ENCODE measurements at regions not wholly inside any gene's neighbourhood (a gene's known extent, or its start where the extent isn't known, plus 50 kb on each side); places are given as distances from the start of the nearest gene placed in this dataset.

GRCh38 chr1:13926556-13926955, 226.6 kb downstream of the PRDM2 start:
- DNase-seq: no peak

DNA sequence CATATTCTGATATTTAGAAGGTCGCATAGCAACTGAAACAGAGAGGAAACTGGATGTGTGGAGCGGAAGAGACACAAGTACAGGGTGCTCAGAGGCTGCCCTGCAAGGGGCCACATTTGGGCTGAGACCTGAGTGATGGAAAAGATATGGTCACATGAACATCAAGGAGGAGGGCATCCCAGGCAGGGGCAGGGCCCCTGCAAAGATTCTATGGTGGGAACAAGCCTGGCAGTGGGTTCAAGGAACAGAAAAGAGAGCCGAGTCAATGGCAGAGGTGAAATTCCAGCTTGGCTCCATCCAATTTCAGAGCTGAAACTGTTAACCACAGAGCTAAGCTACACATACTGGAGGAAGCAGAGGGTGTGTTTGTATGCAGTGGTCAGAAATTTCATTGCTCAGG, 227.7 kb downstream of the PRDM2 start:
- DNase-seq: no peak

GRCh38 chr1:13929313-13929712, 229.3 kb downstream of the PRDM2 start:
- DNase-seq: no peak

- no peak for DNase-seq
Measured at GRCh38 chr1:13930151-13930550, 230.2 kb downstream of the PRDM2 start.

GRCh38 chr1:13931226-13931625, 231.2 kb downstream of the PRDM2 start:
- DNase-seq: no peak

GRCh38 chr1:13935336-13935735, 235.3 kb downstream of the PRDM2 start:
- DNase-seq: no peak

- no peak for DNase-seq
Measured at GRCh38 chr1:13941315-13941714, 241.3 kb downstream of the PRDM2 start.

DNA sequence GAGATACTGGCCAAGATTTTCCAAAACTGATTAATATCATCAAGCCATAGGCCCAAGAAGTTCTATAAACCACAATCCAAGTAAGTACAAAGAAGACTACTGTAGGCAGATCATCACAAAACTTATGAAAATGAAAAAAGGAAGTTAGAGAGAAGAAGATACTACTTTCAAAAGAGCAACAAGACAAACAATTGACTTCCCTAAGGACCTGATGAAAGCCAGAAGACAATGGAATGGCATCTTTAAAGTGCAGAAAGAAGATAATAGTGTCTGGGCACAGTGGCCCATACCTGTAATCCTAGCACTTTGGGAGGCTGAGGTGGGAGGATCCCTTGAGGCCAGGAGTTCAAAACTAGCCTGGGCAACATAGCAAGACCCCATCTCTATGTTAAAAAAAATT, 243.1 kb downstream of the PRDM2 start:
- no peak for DNase-seq

- DNase-seq: no peak
Measured at GRCh38 chr1:13945856-13946255, 245.9 kb downstream of the PRDM2 start.

DNA sequence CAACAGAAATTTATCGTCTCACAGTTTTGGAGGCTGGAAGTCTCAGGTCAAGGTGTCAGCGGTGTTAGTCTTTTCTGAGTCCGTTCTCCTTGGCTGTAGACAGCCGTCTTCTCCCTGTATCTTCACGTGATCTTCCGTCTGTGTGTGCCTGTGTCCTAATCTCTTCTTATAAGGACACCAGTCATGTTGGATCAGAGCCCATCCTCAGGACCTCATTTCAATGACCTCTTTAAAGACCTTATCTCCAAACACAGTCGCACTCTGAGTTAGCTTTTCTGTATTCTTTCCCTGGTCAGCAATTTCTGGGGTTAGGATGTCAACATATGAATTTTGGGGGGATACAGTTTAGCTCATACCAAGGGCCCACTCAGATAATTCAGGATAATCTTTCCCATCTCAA, 247.7 kb downstream of the PRDM2 start:
- no peak for DNase-seq

GRCh38 chr1:13948396-13948795, 248.4 kb downstream of the PRDM2 start:
- no peak for DNase-seq

GRCh38 chr1:13948888-13949391, 249.0 kb downstream of the PRDM2 start:
- DNase-seq: no peak

DNA sequence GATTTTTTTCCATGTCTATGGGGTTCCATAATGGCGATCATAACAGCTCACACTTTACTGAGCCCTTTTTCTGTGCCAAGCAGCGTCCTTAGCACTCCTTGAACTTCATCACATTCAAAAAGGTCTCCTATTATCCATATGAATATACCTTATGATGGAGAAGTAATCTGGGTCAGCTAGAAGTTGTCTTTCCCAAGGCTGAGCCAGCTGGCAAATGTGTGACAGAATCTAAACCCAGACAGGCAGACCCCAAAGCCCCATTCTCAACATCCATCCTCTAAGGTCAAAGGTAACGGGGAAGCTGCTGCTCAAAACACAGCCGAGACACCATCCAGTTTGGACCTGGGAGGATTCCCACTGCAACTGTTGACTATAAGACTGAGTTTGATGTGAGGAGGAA, 249.6 kb downstream of the PRDM2 start:
- DNase-seq: no peak

GRCh38 chr1:13950637-13951036, 250.6 kb downstream of the PRDM2 start:
- DNase-seq: no peak

- DNase-seq: no peak
Measured at GRCh38 chr1:13951793-13952751, 252.1 kb downstream of the PRDM2 start.

- no peak for DNase-seq
Measured at GRCh38 chr1:13952985-13953384, 253.0 kb downstream of the PRDM2 start.

DNA sequence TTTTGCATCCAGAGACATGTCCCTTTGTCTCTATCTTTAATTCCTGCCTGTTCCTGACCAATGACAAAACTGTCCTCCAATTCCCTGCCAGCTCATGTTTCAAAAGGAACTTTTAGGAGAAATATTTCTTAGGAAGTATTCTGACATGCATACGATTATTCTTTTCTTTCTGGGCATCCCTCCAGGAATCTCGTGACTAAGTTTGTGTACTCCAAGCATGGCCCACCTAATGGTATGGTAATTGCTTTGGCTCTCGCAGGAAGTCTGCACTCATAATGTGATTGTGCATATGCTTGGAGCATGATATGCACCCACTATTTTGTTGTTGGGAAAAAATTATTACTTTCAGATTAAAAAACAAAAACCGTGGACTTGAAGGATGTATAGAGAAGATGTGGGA, 256.4 kb downstream of the PRDM2 start:
- no peak for DNase-seq

DNA sequence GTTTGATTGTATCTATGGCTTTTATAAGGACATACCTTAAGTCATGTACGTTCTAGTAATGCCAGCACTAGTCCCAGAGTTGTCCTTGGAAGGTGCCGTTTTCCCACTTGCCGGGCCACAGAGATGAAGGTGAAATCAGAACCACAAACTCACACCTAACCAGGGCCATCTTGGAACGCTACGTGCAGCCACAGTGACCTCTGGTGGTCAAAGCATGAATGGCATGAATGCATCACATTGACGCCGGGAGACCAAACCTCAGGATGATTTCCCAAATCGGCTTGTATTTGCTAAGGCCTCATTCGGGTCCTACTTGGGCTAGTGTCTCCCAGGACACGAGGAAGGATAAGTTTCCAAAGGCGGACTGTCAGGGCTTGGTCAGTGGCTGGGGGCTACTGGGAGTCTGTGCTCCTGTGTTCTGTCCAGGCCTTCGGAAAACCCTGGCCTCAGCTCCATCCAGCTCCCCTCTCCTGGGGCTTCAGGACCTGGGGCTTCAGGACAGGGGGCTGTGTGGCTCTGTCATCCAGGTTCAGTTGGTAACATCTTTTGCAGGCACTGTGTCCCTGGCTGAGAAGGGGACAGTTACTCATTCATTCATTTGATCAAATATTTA, 260.5 kb downstream of the PRDM2 start:
- peak; percentile 22 for DNase-seq

DNA sequence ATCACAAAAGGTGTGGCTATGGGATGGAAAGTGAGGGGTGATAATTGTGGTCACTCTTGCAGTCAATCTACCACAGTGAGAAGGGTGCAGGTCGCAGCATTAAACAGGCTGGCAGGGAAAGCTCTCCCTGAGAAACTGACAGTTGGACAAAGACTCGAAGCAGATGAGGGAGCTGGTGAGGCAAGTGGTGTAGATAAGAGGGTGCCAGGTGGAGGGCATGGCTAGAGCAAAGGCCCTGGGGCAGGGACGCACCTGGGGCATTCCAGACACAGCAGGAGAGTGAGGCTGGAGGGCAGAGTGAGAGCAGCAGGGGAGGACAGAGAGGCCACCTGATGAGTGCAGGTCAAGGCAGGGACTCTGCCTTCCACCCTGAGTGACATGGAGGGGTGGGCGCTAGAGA, 264.8 kb downstream of the PRDM2 start:
- DNase-seq: no peak

GRCh38 chr1:13965770-13966398, 265.9 kb downstream of the PRDM2 start:
- DNase-seq: no peak

- no peak for DNase-seq
Measured at GRCh38 chr1:13967707-13968106, 267.7 kb downstream of the PRDM2 start.

GRCh38 chr1:13968361-13968760, 268.4 kb downstream of the PRDM2 start:
- DNase-seq: no peak

DNA sequence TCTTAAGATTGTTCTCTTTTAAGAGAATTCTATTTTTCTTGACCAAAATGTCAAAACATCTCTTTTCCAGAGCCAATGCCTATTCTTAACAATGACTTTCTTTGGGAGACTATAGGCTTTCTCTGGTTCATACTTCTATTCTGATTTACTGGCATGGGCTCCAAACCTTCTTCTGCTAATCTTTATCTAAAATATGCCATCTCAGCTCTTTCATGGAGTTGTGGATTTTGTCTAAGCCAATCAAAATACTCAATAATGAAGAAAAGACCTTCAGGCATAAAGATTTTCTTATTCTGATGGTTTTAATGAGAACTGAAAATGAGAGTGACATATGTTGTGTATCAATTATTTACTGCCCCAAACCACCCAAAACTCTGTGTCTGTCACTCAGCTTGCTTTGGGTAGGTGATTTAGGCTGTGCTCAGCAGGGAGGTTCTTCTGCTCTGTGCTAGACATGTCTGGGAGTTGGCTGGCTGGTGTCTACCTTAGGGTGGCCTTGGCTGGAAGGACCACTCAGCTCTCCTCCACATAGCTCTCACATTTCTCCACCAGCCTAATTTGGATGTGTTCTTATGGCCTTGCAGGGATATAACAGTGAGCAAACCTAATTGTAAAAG, 270.8 kb downstream of the PRDM2 start:
- DNase-seq: no peak

Measured in stimulated activated naive CD4-positive, alpha-beta T cell treated with Interleukin-2 at 50 U/mL for 16 hours (primary cell).